GM19238 (cell line): ENCODE measurements at regions not wholly inside any gene's neighbourhood (a gene's known extent, or its start where the extent isn't known, plus 50 kb on each side); places are given as distances from the start of the nearest gene placed in this dataset.

Experiments
- DNase-seq: peaks from one replicate; pipeline ENCODE4 v3.0.0; 2011; ENCODE audit warnings: low spot score; ENCODE audit not compliant: insufficient read length

DNA sequence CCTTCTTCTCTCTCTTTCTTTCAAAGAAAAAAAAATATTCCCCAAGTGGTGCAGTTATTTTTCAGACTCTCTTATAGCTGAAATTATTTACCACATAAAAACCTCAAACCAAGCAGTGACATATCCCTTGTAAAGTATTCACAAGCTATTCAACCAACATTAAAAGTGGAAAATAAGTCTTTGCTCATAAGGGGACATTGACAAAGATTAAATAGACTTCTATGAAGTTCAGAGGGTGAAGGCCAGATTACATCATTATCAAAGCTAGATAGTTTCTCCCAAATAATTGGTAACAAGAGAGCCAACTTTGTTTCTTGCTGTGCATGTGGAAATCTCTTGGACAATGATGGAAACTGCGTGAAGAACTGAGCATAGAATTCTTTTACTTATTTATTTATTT lies 379.8 kb upstream of the RSPO3 start:
- DNase-seq = no peak

DNA sequence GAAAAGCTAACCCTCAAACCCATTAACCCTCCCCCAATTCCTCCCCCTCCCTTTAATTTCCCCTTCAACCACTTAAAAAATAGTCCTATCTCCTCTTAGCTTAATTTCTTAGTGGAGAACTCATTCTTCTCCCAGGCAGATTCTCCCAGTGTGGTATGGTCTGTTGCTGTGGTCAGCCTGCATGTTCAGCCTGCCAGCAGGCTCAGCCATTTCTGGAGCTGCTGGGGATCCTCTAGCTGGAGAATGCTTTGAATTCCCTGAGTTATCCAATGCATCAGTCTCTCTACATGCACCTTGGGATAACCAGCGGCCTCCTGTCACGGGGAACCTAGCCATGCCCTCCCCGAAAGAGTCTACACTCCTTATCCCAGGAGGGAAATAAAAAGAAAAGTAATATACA lies 375.4 kb upstream of the RSPO3 start:
- no peak for DNase-seq

DNA sequence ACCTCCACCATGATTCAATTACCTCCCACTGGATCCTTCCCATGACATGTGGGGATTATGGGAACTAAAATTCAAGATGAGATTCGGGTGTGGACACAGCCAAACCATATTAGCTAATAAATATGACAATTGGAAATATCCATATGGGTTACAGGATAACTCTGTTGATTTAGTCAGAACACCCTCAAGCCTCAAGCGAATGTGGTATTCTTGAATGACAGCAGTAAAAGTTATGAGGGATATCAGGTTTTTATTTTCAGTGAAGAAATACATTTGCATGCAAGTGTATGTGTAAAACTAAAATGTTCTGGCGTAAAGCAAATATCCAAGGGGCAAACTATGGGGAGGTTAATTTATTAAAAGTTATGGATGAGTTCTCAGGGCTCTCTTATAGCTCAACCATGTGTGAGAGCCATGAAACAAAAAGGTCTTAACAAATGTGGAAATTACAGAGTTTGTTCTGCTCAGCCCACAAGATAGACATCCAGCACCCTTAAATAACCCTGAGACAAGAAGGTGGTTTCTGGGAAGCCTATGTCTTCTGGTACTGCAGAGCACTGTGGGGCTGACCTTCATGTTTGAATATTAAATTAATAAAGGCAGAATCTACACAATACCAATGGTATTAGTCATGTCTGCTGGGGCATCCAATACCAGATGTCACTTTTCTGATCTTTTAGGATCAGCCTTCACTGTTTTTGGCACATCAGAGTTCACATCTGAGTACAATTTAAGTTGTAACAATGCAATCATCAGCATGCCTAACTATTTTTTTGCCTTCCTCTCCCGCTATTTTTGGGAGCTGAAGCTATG lies 370.5 kb upstream of the RSPO3 start:
- no peak for DNase-seq

DNA sequence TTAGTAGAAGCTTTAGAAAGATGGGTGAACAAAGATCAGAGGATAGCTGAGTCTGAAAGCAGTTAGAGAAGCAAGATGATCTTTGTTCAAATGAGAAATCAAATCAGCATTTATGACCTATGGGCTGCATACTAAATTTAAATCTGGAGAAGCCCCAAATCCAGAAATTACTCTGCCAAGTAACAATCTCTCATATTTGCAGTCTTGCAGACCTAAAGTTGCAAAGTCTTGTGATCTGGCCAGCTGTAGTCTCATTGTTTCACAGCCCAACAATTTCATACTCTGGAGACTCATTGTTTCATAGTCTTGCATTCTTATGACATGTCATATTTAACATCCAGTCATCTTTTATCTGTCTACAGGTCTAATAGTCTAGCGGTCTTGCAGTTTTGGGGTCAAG lies 364.9 kb upstream of the RSPO3 start:
- DNase-seq = no peak

DNA sequence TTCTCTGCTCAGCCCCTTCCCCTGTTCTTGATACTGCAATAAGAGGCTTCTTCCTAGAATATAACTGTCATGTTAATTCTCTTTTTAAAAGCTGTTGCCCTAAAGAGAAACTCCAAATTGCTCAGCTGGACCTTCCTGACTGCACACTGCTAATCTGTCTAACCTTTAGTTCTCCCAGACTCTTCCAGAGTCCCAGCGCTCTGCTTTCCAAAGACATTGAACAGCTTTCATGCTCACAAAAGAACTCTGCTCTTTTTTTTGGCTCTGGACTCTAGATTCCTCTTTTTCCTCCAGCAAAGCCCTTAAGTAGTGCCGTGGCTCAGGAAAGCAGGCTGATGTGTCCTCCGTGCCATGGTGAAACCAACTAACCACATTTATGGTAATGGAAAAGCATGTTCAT lies 356.6 kb upstream of the RSPO3 start:
- no peak for DNase-seq

DNA sequence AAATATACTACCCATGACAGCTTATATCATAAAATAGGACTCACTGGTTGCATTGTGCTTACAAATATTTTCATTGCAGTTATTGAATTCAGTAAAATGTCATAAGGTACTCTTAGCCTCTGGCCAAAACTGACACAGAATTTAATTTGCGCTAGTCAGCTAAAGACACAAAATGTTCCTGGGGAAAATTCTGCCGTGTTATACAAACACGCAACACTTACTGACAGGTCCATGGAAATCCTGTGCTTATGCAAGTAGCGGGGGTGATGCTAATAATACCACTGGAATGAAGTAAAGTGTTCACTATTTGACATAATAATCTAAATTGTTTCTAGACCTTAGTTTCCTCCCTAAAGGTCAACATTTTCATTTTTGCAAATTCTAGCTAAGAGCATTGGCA lies 354.4 kb upstream of the RSPO3 start:
- DNase-seq = no peak

DNA sequence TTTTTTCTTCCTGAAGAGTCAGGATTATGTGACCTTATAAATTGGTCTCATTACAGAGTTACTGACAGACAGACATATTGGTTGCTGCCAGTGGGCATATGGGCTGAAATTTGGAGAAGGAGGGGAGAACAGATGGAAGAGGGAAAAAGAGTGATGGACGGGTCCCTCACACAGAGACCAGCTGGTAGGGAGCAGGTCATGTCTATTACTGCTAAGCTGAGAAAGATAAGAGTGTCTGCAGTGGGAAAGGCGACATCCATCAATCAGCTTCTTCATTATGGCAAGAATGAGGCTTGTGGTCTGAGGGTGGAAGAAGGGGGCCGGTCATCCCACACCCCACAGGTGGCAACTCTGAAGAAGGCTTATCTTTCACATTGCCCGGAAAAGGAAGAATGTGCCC lies 353.8 kb upstream of the RSPO3 start:
- no peak for DNase-seq

DNA sequence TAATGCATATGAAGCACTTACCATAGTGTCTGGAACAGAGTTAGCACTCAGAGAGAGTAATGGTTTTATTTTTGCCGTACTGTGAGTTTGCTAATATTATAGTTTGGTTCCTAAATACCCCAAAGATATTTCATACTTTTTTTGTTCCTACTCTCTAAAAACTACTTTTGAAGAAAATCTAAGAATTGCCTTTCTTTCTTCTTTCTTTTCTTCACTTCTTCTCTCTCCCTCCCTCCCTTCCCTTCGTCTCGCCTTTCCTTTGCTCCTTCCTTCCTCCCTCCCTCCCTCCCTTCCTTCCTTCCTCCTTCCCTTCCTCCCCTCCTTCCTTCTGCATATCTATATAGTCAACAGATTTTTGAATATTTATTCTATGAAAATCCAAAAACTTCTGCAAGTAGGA lies 351.7 kb upstream of the RSPO3 start:
- DNase-seq = no peak

DNA sequence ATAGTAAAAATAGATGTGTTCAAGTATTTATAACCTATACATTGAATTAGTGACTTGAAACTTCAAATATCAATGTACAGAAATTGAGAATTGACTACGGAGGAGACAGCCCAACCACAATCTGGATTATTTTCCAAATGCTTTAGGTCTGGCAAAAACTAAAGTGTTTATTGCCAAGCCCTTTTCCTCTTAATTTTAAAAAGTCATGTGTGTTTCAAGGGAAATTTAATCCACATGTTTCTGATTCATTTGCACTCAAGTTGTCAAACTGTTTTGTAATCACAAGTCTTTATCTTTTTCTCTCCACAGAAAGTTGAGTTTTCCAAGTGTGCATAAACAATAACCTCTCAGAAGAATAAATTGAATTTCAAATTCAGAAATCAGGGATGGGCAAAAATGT lies 350.8 kb upstream of the RSPO3 start:
- DNase-seq = no peak

DNA sequence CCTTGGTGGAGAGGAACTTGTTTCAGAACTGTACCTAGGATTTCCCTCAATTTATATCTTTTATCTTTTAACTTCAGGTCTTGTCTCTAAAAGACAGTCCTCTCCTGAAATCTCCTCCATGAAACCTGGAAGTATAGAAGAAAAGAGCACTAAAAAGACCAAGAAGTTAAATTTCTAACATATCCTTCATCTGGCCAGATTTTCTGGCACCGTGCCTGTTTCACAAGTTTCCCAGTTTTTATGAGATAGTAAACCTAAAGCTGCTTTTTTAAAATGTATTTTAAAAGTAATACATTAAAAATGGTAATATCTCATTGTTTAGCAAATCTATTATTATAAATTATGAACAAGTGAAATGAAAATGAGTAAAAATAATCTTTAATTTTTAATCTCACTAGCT lies 348.3 kb upstream of the RSPO3 start:
- DNase-seq = no peak

DNA sequence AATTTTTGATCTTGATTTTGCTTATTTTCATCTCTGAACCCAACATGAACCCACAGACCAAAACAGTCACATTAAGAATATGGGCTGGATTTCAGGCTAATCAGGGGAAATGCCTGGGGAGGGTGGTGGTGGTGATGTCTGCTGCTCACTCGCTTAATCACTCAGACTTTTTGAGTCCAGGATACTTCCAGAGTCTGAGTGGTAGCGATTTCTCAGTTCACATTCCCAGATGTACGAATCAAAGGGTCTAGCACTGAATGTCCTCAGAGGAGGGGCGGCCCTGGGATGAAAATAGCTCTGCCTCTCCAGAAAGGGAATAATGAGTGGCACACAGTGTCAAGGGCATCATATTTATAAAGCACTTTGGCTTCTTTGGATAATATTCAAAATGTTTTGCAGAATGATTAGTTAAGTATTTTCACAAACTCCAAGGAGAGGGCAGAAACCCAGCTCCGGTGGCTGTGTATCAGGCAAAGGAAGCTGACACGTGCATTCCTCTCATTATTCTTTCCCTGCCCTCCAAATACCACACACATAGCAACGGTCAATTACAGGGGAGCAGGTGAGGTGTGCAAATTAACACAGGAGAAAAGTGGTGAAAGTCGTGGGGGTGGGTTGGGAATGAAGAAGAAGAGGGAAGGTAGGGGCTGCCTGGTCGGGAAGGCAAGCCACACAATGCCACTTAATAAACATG lies 345.2 kb upstream of the RSPO3 start:
- DNase-seq = no peak

DNA sequence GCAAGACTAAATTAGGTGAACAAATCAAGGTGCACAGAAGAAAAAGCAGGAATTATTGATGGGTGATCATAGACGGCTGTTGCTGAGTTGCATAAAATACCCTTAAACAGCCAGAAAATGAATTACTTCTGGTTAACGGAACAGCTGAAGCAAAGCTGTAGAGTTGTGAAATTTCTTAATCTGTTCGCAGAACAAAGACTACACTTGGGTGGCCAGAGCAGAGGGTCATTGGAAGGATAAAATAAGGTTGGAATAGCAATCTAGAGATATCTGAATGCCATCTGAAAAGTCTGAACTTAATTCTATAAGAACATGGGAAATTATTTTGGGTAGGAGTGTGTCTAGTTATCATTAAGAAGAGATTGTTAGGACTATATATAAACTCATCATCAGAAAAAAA lies 339.1 kb upstream of the RSPO3 start:
- no peak for DNase-seq

DNA sequence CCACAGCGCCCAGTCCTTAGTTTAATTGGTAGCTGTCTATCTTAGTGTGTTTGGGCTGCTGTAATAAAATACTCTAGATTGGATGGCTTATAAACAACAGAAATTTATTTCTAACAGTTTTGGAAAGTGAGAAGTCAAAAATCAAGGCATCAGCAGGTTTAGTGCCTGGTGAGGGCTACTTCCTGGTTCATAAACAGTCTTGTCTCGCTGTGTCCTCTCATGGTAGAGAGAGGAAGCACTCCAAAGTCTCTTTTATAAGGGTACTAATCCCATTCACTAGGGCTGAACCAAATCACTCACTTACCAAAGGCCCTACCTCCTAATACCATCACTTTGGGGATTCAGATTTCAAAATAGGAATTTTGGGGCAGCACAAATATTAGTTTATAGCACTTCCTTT lies 336.9 kb upstream of the RSPO3 start:
- no peak for DNase-seq

DNA sequence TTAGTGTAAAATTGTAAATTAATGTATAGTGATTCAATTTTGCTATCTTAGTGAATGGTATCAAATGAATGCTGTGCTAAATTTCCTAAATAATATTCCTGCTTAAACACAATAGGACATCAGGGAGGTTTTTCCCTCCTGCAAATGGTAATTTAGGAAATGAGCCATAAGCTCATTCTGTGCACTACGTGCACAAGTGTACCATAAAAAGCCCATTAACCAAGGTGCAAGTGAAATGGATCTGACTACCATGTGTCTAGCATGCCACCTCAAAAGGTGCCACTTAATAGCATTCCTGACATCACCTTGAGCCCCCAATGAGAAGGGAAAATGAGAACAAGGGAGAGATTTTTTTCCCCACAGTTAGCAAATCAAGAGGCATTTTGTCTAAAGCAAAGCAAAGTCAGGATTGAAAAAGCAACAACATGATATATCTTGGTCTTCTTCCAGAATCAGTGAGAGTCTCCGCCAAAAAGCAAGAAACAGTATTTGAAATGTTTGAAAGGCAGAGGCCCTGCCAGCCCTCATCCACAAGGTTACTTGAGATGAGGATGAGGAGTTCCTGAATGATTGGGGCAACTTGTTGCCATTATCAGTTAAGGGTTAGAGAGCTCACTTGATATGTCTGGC lies 334.2 kb upstream of the RSPO3 start:
- no peak for DNase-seq

DNA sequence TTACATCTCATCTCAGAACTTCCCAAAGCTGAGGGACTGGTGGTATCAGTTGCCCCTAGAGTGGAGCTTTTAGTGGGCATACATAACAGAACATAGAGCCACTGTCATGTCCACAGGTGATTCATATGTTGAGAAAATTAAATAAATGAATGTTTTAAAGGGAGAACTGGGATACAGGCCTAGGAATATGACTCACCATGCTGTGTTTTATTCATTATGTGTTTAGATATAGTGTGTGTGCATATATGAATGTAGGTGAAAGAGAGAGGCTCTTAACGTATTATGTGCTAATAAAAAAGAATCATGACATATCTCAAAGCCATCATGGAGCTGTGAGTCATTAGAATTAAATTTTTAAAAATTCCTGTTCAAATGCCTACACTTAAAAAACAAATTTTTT lies 332.2 kb upstream of the RSPO3 start:
- DNase-seq = no peak

DNA sequence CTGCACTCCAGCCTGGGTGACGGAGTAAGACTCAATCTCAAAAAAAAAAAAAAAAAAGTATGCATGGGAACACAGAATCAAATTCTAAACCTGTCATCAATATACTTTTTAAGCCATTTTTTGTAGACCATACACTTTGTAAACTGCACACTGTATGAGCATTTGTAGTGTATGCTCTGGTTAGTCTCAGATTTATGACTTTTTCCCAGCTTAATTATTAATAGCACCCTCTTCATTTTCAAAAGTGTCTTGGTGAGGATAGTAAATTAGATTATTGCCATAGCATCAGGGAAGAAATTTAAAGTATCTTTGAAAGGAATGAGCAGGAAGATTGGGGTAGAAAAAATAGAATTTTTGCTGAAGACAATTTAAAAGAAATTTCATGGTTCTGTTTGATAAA lies 330.8 kb upstream of the RSPO3 start:
- no peak for DNase-seq

DNA sequence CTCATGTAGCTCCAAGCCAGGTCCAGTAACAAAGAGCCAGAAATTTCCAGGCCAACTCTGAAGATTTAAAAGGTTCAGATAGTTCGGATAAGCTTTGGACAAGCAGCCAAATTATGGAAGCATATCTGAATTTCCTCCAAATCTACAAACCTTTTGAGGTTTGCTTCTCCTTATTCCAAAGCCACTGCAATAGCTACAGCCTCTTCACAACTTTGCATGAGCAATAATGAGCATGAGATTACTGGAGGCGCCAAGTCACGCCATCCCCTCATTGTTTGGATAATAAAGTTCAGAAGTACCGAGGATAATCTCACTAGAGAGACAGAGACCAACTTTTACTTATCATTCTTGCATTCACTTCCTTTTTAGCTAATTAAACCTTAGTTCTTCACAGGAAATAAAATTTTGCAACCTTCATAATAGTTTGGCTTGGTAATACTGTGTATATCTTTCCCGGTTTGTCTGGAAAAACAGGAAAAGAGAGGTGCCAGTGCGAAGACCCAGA lies 329.6 kb upstream of the RSPO3 start:
- DNase-seq = no peak

DNA sequence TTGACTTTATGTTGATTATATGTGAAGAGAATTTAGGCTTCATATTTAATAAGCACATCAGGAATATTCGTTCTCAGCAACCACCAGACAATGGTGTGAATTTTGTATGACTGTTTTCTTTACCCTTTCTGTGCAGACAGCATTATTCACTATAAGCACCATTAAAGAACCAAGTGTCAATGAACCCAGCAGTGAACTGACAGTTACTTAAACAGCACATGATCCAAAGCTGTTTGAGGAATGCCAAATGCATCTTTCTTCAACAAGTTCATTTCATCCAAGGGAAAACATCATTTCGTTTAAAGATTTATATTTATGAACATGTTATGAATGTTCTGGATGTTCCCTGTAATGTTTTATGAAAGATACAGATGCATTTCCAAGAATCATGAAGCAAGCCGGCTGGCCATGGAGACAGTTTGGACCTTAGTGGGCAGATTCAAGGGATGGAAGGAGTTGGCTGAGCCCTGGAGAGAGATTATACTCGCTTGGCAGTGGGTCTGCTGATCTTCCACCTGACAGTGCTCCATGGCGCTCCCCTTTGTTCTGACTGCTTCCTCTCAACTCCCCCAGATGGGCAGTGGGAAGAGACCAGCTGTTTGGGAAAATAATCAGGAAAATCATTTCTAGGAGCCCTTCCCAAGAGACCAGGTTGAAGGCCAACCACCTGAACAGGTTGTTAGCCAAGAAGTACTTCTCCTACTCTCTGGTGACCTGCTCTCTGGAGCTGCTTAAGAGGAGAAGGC lies 326.0 kb upstream of the RSPO3 start:
- no peak for DNase-seq

DNA sequence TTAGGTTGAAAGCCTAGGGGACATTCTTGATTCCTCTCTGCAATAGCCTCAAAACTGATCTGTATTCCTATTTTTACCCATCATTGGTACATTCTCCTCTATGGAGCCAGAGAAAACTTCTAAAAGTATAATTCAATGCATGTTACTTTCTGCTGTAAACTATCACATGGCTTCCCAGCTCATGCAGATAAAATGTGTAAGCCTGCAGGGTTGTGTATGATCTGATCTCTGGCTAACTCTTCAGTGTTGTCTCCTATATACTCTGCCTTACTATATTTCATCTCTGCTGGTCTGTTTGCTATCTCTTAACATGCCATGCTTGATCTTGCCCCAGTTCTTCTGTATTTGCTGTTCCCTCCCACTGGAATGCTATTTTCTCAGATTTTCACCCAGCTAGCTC lies 323.3 kb upstream of the RSPO3 start:
- DNase-seq = no peak

DNA sequence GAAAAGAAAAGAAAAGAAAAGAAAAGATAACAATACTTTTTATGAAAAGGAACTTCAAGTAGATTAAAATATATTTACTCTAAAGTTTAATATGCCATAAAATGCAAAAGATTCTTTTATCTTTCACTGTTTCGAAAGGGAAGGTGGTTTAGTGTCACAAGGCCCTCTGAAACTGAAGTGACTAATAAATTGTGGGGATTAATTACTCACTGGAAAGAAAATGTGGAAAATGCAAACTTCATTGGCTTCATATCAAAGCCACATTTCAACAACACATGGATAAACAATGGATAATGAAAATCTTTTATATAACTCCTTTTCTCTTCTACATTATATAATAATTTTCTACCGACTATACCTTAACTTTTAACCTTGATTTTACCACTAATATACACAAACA lies 320.5 kb upstream of the RSPO3 start:
- DNase-seq = no peak

DNA sequence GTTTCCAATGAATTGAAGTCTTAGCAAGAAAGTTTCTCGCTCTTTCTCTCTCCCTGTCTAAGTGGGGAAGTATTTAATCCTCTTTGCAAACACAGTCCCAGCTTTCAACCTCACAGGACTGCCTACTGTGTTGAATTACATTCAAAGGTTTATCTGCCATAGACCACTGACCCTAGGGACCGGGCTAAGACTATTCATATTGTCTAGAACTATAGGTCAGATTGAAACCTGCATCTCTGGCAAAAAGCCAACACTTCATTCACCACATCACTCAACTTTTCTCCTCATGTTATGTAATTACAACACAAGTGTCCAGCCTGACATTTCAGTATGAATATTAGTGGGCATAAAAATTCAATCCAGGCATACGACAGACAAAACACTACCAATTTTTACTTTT lies 314.7 kb upstream of the RSPO3 start:
- no peak for DNase-seq
